Type B pancreatic cell (in vitro differentiated cells): ENCODE measurements at regions not wholly inside any gene's neighbourhood (a gene's known extent, or its start where the extent isn't known, plus 50 kb on each side); places are given as distances from the start of the nearest gene placed in this dataset.
"Not testable (repeated sequence)": the region's sequence is repeated elsewhere in the genome, so short reads cannot be mapped to it uniquely, and the experiment has no call there.

Source experiments
- DNase-seq: peaks from one replicate; pipeline ENCODE4 v3.0.0; 2021; ENCODE audit warnings: mixed read lengths; ENCODE audit not compliant: unreplicated experiment; ENCODE audit errors: extremely low spot score
- H3K27ac Mint-ChIP-seq: 2 replicates; pipeline ENCODE4 v1.8.0; 2021; ENCODE audit warnings: mild to moderate bottlenecking, mixed read lengths
- H3K27me3 Mint-ChIP-seq: 2 replicates; pipeline ENCODE4 v1.8.0; 2021; ENCODE audit warnings: mixed read lengths
- H3K36me3 Mint-ChIP-seq: 2 replicates; pipeline ENCODE4 v1.8.0; 2021; ENCODE audit warnings: mixed read lengths
- H3K4me1 Mint-ChIP-seq: one replicate; pipeline ENCODE4 v1.8.0; 2021; ENCODE audit warnings: mixed read lengths; ENCODE audit not compliant: unreplicated experiment
- H3K4me3 Mint-ChIP-seq: 2 replicates; pipeline ENCODE4 v1.8.0; 2021; ENCODE audit warnings: mild to moderate bottlenecking, mixed read lengths
- H3K9me3 Mint-ChIP-seq: 2 replicates; pipeline ENCODE4 v1.8.0; 2021; ENCODE audit warnings: mixed read lengths
- CTCF ChIP-seq: fragments of 200-600 bp; sonication (generic); conservative IDR thresholded peaks from 2 replicates; pipeline ENCODE4 v1.5.0; 2021; ENCODE audit warnings: antibody characterized with exemption, mild to moderate bottlenecking

DNA sequence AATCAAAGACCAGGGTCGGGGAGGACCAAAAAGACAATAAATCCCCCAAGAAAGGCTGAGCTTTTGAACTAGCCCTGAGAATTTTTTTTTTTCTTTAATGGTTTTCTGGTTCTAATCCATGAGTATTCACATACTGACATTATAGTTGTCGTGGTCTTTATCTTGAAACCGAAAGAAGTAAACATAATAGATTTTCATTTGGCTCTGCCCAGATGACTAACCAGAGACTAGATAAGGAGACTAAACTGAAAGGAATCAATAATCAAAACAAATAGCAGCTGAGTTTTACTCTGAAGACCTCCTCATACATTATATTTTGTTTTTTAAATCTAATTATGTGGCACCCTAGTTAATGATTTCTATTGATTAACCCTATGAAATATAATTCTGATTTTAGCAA is 381.4 kb downstream of the CNTN3 start:
- Mint-ChIP-seq H3K27me3 (no peaks in the 10 kb centered on the region), H3K27ac (no peak overlapping the region), H3K9me3 (peaks cover 5% of the 10 kb centered on the region), H3K4me1 (no peaks in the 10 kb centered on the region), H3K36me3 (no peaks in the 10 kb centered on the region), H3K4me3 (no peak overlapping the region)
- TF ChIP-seq CTCF = no peak
- no peak for DNase-seq

GRCh38 chr3:74217467-74217866 is 397.0 kb downstream of the CNTN3 start:
- Mint-ChIP-seq H3K27me3 (no peaks in the 10 kb centered on the region), H3K9me3 (peaks cover 6% of the 10 kb centered on the region), H3K4me3 (no peak overlapping the region), H3K4me1 (no peaks in the 10 kb centered on the region), H3K36me3 (no peaks in the 10 kb centered on the region), H3K27ac (no peak overlapping the region)
- no peak for TF ChIP-seq CTCF
- DNase-seq = no peak

GRCh38 chr3:74214286-74214685 is 400.2 kb downstream of the CNTN3 start:
- Mint-ChIP-seq H3K4me3 (no peak overlapping the region), H3K27me3 (no peaks in the 10 kb centered on the region), H3K27ac (no peak overlapping the region), H3K9me3 (peaks cover 6% of the 10 kb centered on the region), H3K36me3 (no peaks in the 10 kb centered on the region), H3K4me1 (no peaks in the 10 kb centered on the region)
- no peak for TF ChIP-seq CTCF
- no peak for DNase-seq

- Mint-ChIP-seq H3K27ac (no peak overlapping the region), H3K4me3 (no peak overlapping the region), H3K9me3 (peaks cover 6% of the 10 kb centered on the region), H3K36me3 (no peaks in the 10 kb centered on the region), H3K4me1 (no peaks in the 10 kb centered on the region), H3K27me3 (no peaks in the 10 kb centered on the region)
- DNase-seq = no peak
- TF ChIP-seq CTCF = no peak
These were observed 403.7 kb downstream of the CNTN3 start for GRCh38 chr3:74210739-74211138.

GRCh38 chr3:74200952-74201351 is 413.5 kb downstream of the CNTN3 start:
- Mint-ChIP-seq H3K4me3 (no peak overlapping the region), H3K36me3 (no peaks in the 10 kb centered on the region), H3K27me3 (no peaks in the 10 kb centered on the region), H3K9me3 (no peaks in the 10 kb centered on the region), H3K4me1 (no peaks in the 10 kb centered on the region), H3K27ac (no peak overlapping the region)
- DNase-seq = no peak
- TF ChIP-seq CTCF = no peak

DNA sequence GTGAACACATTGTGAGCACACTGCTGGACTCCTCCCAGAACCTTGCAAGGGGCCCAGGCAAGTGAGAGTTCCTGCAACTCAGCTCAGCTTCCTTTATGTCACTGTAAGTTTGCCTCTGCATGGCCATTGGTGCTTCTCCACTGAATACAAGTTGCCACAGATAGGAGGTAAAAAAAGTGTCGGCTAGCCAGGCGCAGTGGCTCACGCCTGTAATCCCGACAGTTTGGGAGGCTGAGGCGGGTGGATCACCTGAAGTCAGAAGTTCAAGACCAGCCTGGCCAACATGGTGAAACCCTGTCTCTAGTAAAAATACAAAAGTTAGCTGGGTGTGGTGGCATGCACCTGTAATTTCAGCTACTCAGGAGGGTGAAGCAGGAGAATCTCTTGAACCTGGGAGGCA is 435.8 kb downstream of the CNTN3 start:
- H3K9me3 Mint-ChIP-seq, H3K4me1 Mint-ChIP-seq, H3K27me3 Mint-ChIP-seq, H3K4me3 Mint-ChIP-seq, H3K36me3 Mint-ChIP-seq, H3K27ac Mint-ChIP-seq, DNase-seq: not testable (repeated sequence)
